Right cardiac atrium (tissue), 5 donors: ENCODE measurements at regions not wholly inside any gene's neighbourhood (a gene's known extent, or its start where the extent isn't known, plus 50 kb on each side); places are given as distances from the start of the nearest gene placed in this dataset.
A peak's percentile ranks its signal among the peaks of the same experiment; 100 is the strongest.

Source experiments
- ATAC-seq, 2 donors: fragments of 200-7000 bp; cut with Tn5 transposase; one replicate each; pipeline versions ENCODE4 v1.8.0 to v1.9.1; 2020; ENCODE audit warnings: moderate library complexity in 2 of 2, mild to moderate bottlenecking in 1 of 2
- DNase-seq, 3 donors: peaks; one replicate each; pipeline ENCODE4 v3.0.0-alpha.2; 2020
- H3K27ac ChIP-seq: one replicate; pipeline ENCODE4 v1.5.1; 2013; ENCODE audit warnings: mild to moderate bottlenecking, low read length, control low read depth, moderate library complexity
- H3K27me3 ChIP-seq: one replicate; pipeline ENCODE4 v1.6.1; 2013; ENCODE audit not compliant: control insufficient read depth, insufficient read depth
- H3K4me1 ChIP-seq: one replicate; pipeline ENCODE4 v1.6.1; 2013; ENCODE audit warnings: low read length; ENCODE audit not compliant: control insufficient read depth, insufficient read depth
- H3K4me3 ChIP-seq: one replicate; pipeline ENCODE4 v1.5.1; 2013; ENCODE audit warnings: low read length, control low read depth
- H3K9me3 ChIP-seq: one replicate; pipeline ENCODE4 v1.6.1; 2013; ENCODE audit warnings: low read length; ENCODE audit not compliant: control insufficient read depth
- WGBS: extraction: QIAGEN DNeasy Blood & Tissue Kit; methylation state at CpG from one replicate; pipeline ENCODE4 v1.1.7; 2013; 5-methylcytosine and 5-hydroxymethylcytosine counted together
- intact Hi-C, 4 donors: fragments of 100-400 bp; cut with DNase I; formaldehyde crosslinking; loops; one replicate each; pipeline versions ENCODE4 v1.11.0 to v1.14.0; 2022 to 2023
- donor health status: healthy with polysubstance abuse.
- donor health status: DM: no; HTN: yes; CAD: no.
- donor health status: DM: no; HTN: no; CAD: no.
- donor health status: DM: no; HTN: yes; CAD: no; lungs with severe emphysema.
- donor health status: DM: yes; HTN: yes; CAD: no.

DNA sequence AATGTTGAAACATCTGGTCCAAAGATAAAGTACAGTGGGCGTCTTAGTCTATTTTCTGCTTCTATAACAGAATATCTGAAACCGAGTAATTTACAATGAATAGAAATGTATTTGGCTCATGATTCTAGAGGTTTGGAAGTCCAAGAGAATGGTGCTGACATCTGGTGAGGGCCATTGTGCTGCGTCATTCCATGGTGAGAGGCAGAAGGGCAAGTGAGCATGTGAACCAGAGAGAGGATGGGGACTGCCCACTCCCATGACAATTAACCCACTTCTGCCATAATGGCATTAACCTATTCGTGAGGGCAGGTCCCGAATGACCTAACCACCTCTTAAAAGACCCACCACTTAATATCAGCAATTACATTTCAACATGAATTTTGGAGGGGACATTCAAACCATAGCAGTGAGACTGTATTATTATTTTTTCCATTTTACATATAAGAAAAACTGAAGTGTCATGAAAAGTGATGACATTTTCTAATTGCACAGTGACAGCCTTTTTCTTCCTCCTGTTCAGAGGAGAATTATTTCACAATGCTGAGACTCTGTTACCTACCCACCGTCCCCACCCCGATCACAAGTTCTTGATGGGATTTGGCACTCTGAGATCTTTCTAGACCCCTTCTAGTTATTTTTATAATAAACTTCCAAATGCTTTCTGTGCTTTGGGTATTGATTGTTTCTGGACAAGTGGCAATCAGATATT is 238.8 kb downstream of the RPLP1 start:
- H3K9me3 ChIP-seq: peaks cover 7% of the 10 kb centered on the region
- no peak overlapping the region for H3K4me3 ChIP-seq
- DNase-seq (no peak), ATAC-seq (no peak)
- H3K4me1 ChIP-seq: no peaks in the 10 kb centered on the region
- 79% methylated on average over 7 of the region's 7 CpGs for WGBS
- no peaks in the 10 kb centered on the region for H3K27me3 ChIP-seq
- no peak overlapping the region for H3K27ac ChIP-seq
- intact Hi-C loops: no loop called here

DNA sequence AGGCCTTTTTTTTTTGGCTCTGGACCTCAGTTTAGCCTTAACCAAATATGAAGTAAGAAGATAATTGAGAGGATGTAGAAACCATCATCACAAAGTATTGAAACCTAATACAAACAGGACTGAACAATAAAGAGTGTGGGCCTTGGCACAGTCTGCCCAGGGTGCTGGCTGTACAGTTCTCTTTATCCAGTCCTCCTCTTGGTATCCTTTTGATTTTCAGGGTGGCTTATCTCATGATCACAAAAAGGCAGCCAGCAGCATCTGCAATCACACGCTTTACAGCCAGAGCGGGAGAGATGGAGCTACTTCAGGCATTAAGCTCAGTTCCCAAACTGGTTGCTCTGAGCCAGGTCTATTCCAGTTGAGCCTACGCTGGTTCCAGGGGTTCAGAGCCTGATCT is 239.7 kb downstream of the RPLP1 start:
- Histone ChIP-seq H3K9me3 (peaks cover 7% of the 10 kb centered on the region), H3K4me1 (no peaks in the 10 kb centered on the region), H3K27ac (no peak overlapping the region), H3K27me3 (no peaks in the 10 kb centered on the region), H3K4me3 (no peak overlapping the region)
- WGBS: 84% methylated on average over 3 of the region's 3 CpGs
- DNase-seq (no peak), ATAC-seq (no peak)
- intact Hi-C loops: no loop called here

DNA sequence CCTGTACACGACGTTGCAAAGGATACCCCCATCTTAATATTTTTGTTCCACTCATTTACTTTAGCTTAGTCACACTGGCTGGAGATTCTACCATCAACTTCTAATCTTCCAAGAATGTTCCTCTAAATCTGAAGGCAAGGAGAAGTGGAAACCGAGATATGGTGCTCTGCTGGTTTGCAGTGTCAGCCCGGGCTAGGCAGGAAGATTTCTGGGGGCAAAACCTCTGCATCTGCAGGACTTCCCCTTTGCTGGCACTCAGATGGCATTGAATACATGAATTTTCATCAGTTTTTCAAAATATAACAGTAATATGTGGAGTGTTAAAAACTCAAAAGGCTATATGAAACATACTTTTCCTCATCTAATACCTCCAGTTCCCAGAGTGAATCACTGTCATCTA is 240.4 kb downstream of the RPLP1 start:
- H3K27me3 ChIP-seq: no peaks in the 10 kb centered on the region
- H3K9me3 ChIP-seq: peaks cover 7% of the 10 kb centered on the region
- intact Hi-C loops: no loop called here
- no peak overlapping the region for H3K4me3 ChIP-seq
- H3K27ac ChIP-seq: no peak overlapping the region
- DNase-seq (no peak), ATAC-seq (no peak)
- 72% methylated on average over 4 of the region's 4 CpGs for WGBS
- H3K4me1 ChIP-seq: no peaks in the 10 kb centered on the region

DNA sequence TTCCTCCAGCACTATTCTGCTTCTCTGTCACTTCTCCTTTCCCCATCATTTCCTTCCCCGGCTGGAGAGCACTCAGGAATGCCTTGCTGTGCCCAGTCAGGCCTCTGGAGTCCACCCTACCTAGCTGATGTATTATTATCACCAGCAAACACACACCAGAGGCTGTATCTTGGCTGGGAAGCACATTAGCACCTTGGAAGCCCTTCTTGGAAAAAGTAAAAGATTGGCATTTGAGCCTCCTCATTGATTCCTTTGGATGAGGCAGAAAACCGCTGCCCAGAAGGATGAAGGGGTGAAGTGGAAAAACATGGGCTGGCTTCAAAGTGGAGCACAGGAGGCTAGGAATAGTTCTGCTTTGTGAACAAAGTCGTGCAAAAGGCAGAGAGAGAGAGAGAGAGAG is 244.3 kb downstream of the RPLP1 start:
- H3K9me3 ChIP-seq: no peaks in the 10 kb centered on the region
- 56% methylated on average over 3 of the region's 3 CpGs for WGBS
- no peak overlapping the region for H3K27ac ChIP-seq
- no peaks in the 10 kb centered on the region for H3K4me1 ChIP-seq
- no peak for ATAC-seq
- H3K27me3 ChIP-seq: no peaks in the 10 kb centered on the region
- no peak overlapping the region for H3K4me3 ChIP-seq
- intact Hi-C loops: no loop called here
- DNase-seq: no peak

DNA sequence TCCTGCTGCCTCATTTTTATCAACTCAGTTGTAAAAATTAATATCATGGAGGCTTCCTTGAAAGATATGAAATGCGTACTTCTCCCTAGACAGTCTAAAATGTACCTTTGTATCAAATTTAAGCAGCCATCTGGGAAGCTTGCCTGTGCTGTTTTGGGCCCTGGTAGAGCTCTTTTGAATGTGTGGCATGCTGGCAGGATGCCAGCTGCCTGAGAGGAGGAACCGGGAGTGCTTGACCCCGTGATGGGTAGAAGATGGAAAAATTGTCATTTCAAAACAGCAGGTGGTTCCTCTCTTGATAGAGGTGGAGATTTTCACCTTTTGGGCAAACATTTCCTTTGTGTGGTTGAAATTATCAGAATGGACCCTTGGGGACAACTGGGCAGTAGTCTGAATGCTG is 245.3 kb downstream of the RPLP1 start:
- intact Hi-C loops: no loop called here
- no peaks in the 10 kb centered on the region for H3K4me1 ChIP-seq
- no peak overlapping the region for H3K4me3 ChIP-seq
- H3K9me3 ChIP-seq: no peaks in the 10 kb centered on the region
- ATAC-seq (no peak), DNase-seq (peak in 2 of 3 donors; percentile 54 to 68)
- no peaks in the 10 kb centered on the region for H3K27me3 ChIP-seq
- H3K27ac ChIP-seq: no peak overlapping the region
- WGBS: 26% methylated on average over 3 of the region's 3 CpGs

DNA sequence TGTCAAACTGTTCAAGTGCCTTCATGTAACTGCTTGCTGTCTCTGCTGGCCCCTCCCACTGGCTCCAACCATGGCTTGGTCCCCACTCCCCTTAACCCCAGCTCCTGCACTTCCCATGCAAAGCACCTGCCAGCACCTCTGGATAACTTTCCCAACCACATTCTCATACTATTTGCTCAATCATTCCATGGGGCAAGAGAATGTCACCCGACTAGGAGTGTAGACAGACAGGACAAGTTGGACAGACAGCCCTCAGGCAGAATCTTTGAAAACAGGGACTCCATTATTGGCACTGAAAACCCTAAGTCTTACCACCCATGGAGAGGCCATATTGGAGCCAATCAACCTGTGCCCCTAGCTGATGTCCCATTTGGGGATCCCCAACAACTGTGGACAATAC is 246.5 kb downstream of the RPLP1 start:
- no peak overlapping the region for H3K27ac ChIP-seq
- no peaks in the 10 kb centered on the region for H3K4me1 ChIP-seq
- DNase-seq (no peak), ATAC-seq (no peak)
- no peak overlapping the region for H3K4me3 ChIP-seq
- 80% methylated on average over 1 of the region's 1 CpG for WGBS
- intact Hi-C loops: no loop called here
- H3K9me3 ChIP-seq: no peaks in the 10 kb centered on the region
- H3K27me3 ChIP-seq: no peaks in the 10 kb centered on the region

DNA sequence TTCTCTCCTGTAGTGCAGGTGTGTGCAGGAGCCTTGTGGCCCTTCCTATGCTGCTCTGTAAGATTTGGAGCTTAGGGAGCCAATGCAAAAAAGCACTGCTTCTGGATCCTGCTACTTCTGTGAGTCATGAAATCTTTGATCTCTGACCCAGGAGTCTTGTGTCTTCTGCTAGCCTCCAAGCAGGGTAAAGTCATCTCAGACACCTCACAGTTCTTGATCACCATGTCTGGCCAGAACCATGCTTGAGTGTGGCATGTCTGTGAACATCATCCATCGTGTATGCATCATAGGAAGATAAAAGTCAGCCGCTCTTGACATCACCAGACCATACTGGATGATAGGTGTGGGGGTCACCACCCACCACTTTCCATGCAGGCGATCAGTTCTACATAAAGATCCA is 247.8 kb downstream of the RPLP1 start:
- H3K9me3 ChIP-seq: no peaks in the 10 kb centered on the region
- no peaks in the 10 kb centered on the region for H3K4me1 ChIP-seq
- no peak overlapping the region for H3K4me3 ChIP-seq
- ATAC-seq (no peak), DNase-seq (no peak)
- H3K27ac ChIP-seq: no peak overlapping the region
- WGBS: 90% methylated on average over 3 of the region's 3 CpGs
- intact Hi-C loops: no loop called here
- H3K27me3 ChIP-seq: no peaks in the 10 kb centered on the region

DNA sequence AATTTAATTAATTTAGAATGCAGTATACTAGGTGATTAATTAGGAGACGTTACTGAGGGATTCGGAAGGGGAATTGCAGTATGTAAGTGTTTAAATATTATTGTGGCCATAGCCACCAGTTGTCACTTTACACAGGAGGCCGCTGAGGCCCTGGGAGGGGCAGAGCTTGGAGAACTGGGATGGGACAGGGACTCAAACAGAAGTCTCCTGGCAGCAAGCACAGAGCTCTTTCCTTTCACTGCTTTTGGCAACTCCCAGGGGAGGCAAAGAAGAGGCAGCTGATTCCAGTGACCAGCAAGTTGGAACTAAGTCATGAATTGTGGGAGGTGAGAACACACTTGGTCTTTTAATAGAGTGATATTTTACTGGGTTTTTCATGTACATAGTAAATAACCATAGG is 248.6 kb downstream of the RPLP1 start:
- peak in 2 of 3 donors; percentile 55 to 64 for DNase-seq
- H3K4me3 ChIP-seq: no peak overlapping the region
- no peaks in the 10 kb centered on the region for H3K4me1 ChIP-seq
- peak; percentile 44 to 63 for ATAC-seq
- no peak overlapping the region for H3K27ac ChIP-seq
- no peaks in the 10 kb centered on the region for H3K27me3 ChIP-seq
- intact Hi-C loops: no loop called here
- 71% methylated on average over 3 of the region's 3 CpGs for WGBS
- H3K9me3 ChIP-seq: no peaks in the 10 kb centered on the region

DNA sequence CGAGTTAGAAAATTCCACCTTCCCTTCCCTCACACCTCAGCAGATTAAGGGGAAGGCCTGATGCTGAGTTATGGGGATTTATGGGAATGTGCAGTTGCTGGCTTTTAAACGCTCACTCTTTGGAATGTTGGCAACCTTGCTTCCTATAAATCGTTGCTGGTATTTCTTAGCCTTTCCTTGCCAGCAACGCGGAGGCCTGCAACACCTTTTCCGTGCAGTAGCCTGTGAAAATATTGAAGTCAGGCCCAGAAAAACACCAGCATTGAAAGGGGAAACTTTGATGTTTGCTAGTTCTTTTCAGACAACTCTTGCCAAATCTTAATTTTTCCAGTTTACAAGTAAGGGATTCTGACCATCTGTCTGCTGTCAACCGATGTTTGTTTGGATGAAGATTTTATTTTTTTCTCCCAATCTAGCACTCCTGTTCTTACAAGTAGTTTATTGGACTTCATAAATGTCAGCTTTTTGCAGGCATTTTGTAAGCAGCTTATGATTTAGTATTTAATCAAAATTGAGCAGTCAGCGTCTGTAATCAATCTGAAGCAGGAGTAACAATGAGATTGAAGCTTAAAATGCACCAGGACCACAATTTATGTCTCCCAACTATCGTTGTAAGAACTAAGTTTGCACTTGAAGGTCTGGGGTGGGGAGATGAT is 251.0 kb downstream of the RPLP1 start:
- intact Hi-C loops: no loop called here
- DNase-seq: no peak

DNA sequence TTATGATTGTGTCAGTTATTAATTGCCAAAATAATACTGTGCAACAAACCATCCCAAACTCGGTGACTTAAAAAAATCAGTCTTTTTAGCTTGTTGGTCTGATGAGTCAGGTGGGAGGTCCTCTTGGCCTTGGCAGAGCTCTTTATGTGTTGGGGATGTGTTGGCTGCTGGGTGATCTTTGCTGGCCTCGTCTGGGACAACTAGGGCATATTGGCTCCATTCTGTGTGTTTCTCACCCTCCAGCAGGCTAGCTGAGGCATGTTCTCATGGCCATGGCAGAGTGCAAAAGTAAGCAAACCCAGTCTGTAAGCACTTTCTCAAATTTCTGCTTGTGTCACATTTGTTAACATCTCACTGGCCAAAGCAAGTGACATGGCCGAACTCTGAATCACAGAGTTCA is 251.6 kb downstream of the RPLP1 start:
- intact Hi-C loops: no loop called here
- no peak for DNase-seq
- no peak for ATAC-seq
- Histone ChIP-seq H3K27me3 (no peaks in the 10 kb centered on the region), H3K4me3 (no peak overlapping the region), H3K27ac (no peak overlapping the region), H3K9me3 (peaks cover 4% of the 10 kb centered on the region), H3K4me1 (no peaks in the 10 kb centered on the region)
- 73% methylated on average over 3 of the region's 3 CpGs for WGBS

More for the DNA sequence above, 251.0 kb downstream of the RPLP1 start:
- Histone ChIP-seq H3K27ac (no peak overlapping the region), H3K27me3 (no peaks in the 10 kb centered on the region), H3K9me3 (peaks cover 2% of the 10 kb centered on the region), H3K4me3 (no peak overlapping the region), H3K4me1 (no peaks in the 10 kb centered on the region)
- no peak for ATAC-seq
- 56% methylated on average over 9 of the region's 9 CpGs for WGBS

DNA sequence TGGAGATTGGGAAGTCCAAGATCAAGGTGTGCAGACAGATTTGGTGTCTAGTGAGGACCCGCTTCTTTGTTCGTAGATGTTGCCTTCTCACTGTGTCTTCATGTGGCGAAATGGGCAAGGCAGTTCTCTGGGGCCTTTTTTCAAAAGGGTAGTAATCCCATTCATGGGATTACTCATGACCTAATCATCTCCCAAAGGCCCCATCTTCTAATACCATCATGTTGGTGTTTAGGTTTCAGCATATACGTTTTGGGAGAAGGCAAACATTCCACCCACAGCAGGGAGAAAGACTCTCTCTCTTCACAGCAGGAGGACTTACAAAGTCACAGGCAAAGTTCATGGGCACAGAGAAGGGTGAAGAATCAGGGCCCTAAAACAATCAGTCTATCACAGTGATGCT is 252.1 kb downstream of the RPLP1 start:
- Histone ChIP-seq H3K27me3 (no peaks in the 10 kb centered on the region), H3K27ac (no peak overlapping the region), H3K4me1 (no peaks in the 10 kb centered on the region), H3K4me3 (no peak overlapping the region), H3K9me3 (peaks cover 4% of the 10 kb centered on the region)
- 89% methylated on average over 4 of the region's 4 CpGs for WGBS
- intact Hi-C loops: no loop called here
- DNase-seq (no peak), ATAC-seq (no peak)
